Mucosa of descending colon (tissue), 3 donors: ENCODE measurements at regions not wholly inside any gene's neighbourhood (a gene's known extent, or its start where the extent isn't known, plus 50 kb on each side); places are given as distances from the start of the nearest gene placed in this dataset.

Source experiments
- ATAC-seq: fragments of 200-7000 bp; cut with Tn5 transposase; one replicate; pipeline ENCODE4 v1.9.1; 2020; ENCODE audit warnings: mild to moderate bottlenecking, moderate library complexity
- DNase-seq, 3 donors: peaks; one replicate each; pipeline ENCODE4 v3.0.0-alpha.2; 2020
- H3K36me3 ChIP-seq: fragments of 200-600 bp; one replicate; pipeline ENCODE4 v1.8.0; 2021; ENCODE audit warnings: low read depth, mild to moderate bottlenecking
- H3K4me1 ChIP-seq: fragments of 200-600 bp; one replicate; pipeline ENCODE4 v1.8.0; 2021; ENCODE audit warnings: low read depth, mild to moderate bottlenecking
- H3K4me3 ChIP-seq: fragments of 200-600 bp; one replicate; pipeline ENCODE4 v1.8.0; 2021; ENCODE audit warnings: mild to moderate bottlenecking
- H3K9me3 ChIP-seq: fragments of 200-600 bp; one replicate; pipeline ENCODE4 v1.8.0; 2021; ENCODE audit warnings: mild to moderate bottlenecking
- intact Hi-C, 2 donors: fragments of 100-400 bp; cut with DNase I in 1 of 2; cut with micrococcal nuclease in 1 of 2; formaldehyde crosslinking; loops; one replicate each; pipeline versions ENCODE4 v1.11.0 to v1.11.1; 2022; cut with DNase I, micrococcal nuclease
- TF ChIP-seq, protein P1 (sequence below): fragments of 200-600 bp; IDR thresholded peaks from one replicate; pipeline ENCODE4 v1.8.0; 2022; ENCODE audit warnings: antibody characterized with exemption, mild to moderate bottlenecking
- donor health status: DM: no; HTN: no; CAD: no; lungs with moderate emphysema.
- donor health status: DM: no; HTN: no; CAD: no.
- donor health status: DM: no; HTN: yes; CAD: no.

DNA sequence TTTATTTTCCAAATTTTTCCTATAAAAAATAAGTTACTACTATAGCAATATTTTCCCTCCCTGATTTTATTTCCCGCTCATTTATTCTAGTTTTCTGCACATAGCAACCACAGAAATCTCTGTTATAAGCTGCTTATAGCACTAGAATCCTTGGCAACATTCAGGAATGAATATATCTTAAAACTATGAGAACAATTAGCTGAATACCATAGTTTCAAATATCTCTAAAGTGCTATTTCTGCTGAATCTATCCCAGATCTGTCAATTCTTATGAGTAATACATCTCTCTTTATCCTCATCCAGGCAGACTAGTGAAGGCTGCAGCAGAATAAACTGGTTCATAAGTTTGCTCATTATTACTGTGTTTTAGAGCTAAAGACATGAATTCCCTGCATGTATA is 622.9 kb upstream of the DIPK2B start:
- ATAC-seq (no peak), DNase-seq (no peak)
- TF ChIP-seq, protein P1, sequence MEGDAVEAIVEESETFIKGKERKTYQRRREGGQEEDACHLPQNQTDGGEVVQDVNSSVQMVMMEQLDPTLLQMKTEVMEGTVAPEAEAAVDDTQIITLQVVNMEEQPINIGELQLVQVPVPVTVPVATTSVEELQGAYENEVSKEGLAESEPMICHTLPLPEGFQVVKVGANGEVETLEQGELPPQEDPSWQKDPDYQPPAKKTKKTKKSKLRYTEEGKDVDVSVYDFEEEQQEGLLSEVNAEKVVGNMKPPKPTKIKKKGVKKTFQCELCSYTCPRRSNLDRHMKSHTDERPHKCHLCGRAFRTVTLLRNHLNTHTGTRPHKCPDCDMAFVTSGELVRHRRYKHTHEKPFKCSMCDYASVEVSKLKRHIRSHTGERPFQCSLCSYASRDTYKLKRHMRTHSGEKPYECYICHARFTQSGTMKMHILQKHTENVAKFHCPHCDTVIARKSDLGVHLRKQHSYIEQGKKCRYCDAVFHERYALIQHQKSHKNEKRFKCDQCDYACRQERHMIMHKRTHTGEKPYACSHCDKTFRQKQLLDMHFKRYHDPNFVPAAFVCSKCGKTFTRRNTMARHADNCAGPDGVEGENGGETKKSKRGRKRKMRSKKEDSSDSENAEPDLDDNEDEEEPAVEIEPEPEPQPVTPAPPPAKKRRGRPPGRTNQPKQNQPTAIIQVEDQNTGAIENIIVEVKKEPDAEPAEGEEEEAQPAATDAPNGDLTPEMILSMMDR = no peak
- no peaks in the 10 kb centered on the region for H3K4me1 ChIP-seq
- no peaks in the 10 kb centered on the region for H3K9me3 ChIP-seq
- intact Hi-C loops = no loop called here
- no peaks in the 10 kb centered on the region for H3K36me3 ChIP-seq
- no peak overlapping the region for H3K4me3 ChIP-seq

DNA sequence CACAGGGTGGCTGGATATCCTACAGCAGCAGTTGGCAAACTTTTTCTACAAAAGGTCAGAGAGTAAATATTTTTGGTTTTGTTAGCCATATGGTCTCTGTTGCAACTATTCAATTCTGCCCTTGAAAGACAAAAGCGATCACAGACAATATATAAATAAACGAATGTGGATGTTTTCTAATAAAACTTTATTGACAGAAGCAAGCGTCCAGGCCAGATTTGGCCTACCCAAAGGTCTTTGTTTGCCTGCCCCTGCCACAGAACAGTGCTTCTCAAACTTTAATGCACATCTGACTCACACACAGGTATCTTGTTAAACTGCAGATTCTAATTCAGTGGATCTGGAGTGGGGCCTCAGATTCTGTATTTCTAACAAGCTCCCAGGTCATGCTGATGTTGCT is 621.4 kb upstream of the DIPK2B start:
- no peaks in the 10 kb centered on the region for H3K36me3 ChIP-seq
- TF ChIP-seq, protein P1 = no peak
- intact Hi-C loops = no loop called here
- no peaks in the 10 kb centered on the region for H3K4me1 ChIP-seq
- H3K4me3 ChIP-seq = no peak overlapping the region
- H3K9me3 ChIP-seq = no peaks in the 10 kb centered on the region
- DNase-seq (no peak), ATAC-seq (no peak)

DNA sequence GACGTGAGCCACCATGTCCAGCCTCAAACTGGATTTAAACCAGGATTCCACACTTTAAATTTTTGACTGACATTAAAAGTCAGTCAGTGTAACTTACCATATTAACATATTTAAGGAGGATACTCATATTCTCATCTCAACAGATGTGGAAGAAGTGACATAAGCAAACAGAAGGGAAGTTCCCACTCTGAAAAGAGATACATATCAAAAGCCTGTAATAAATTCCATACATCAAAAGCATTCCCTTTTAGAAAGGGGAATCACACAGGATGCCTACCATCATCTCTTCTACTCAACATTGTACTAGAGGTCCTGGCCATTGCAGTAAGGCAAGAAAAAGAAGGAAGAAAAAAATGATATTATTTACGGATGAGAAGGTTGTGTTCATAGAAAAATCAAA is 618.2 kb upstream of the DIPK2B start:
- Histone ChIP-seq H3K4me3 (no peak overlapping the region), H3K4me1 (no peaks in the 10 kb centered on the region), H3K36me3 (no peaks in the 10 kb centered on the region), H3K9me3 (no peaks in the 10 kb centered on the region)
- TF ChIP-seq, protein P1 = no peak
- ATAC-seq (no peak), DNase-seq (no peak)
- intact Hi-C loops = no loop called here

DNA sequence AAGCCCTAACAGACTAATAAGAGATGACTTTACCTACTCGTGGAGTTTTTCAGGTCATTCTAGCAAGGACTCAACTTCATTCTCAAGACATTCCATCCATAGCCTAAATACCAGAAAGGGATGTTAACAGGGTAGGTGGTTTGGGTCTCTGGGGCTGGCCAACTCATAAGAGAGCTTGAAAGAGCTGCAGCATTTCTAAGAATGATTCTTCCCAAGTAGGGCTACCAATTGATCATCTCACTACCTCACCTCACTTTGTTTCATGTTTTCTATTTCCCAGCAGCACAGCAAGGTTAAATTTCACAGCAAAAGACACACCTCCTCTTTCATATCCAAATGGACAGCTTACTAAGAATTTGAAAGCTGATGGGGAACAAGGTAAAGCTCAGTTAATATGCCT is 614.8 kb upstream of the DIPK2B start:
- Histone ChIP-seq H3K4me1 (no peaks in the 10 kb centered on the region), H3K4me3 (no peak overlapping the region), H3K9me3 (no peaks in the 10 kb centered on the region), H3K36me3 (no peaks in the 10 kb centered on the region)
- ATAC-seq (no peak), DNase-seq (no peak)
- intact Hi-C loops = no loop called here
- TF ChIP-seq, protein P1 = no peak

DNA sequence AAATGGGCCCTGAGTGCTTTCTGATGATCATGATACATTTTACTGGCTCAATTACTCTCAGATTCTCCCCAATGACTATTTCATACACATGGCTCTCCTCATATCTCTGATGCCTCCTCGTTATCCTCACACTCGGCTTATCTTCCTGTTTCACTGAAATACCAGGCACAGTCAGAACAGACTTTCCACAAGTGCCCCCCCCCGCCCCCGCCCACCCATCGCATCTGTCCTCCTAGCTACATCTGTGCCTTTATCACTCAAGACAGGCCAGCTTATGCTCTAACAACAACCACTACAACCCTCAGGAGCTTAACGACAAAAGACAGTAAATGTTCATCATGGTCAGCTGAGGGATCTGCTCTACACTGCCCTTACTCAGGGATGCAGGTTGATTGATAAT is 610.6 kb upstream of the DIPK2B start:
- Histone ChIP-seq H3K36me3 (no peaks in the 10 kb centered on the region), H3K4me1 (no peaks in the 10 kb centered on the region), H3K4me3 (no peak overlapping the region), H3K9me3 (no peaks in the 10 kb centered on the region)
- intact Hi-C loops = no loop called here
- TF ChIP-seq, protein P1 = no peak
- ATAC-seq = no peak
- no peak for DNase-seq
